ENCODE measurements at regions not wholly inside any gene's neighbourhood (a gene's known extent, or its start where the extent isn't known, plus 50 kb on each side); places are given as distances from the start of the nearest gene placed in this dataset.

DNA sequence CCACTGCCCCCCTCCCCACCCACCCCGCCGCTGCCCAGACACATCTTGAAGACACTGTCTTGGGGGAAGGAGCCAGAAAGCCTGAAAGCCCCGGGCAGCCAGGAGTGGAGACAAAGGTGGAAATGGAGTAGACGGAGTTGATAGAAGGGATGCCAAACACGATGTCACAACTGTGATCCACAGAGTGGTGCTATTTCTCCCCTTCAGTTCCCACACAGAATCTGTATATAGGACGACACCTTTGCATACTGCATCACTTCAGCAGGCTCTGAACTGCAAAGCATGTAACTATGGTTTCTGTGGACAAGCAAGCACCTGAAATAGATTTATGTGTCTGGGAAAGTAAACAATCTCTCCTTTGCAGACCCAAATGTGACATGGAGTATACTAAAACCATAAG lies 56.4 kb upstream of the F13A1 start:
- Histone ChIP-seq H3F3A (ENCODE audit: control insufficient read depth, insufficient read depth) (no peaks in the 10 kb centered on the region), H3K4me2 (ENCODE audit: low read length) (no peak overlapping the region), H3K79me2 (ENCODE audit: control insufficient read depth, low read length) (no peaks in the 10 kb centered on the region), H3K9me2 (replicated peaks; ENCODE audit: control insufficient read depth, low read length) (no peaks in the 10 kb centered on the region), H3K36me3 (ENCODE audit: control insufficient read depth, low read length) (no peaks in the 10 kb centered on the region), H4K20me1 (ENCODE audit: control insufficient read depth, insufficient read depth, low read depth, low read length) (no peaks in the 10 kb centered on the region), H3K27me3 (ENCODE audit: control insufficient read depth, low read length) (no peaks in the 10 kb centered on the region), H3K4me3 (ENCODE audit: low read length) (no peak overlapping the region), H3K27ac (ENCODE audit: low read depth, low read length) (no peak overlapping the region), H3K4me1 (ENCODE audit: control insufficient read depth, low read length) (peaks cover 7% of the 10 kb centered on the region), H3K9me3 (ENCODE audit: control insufficient read depth, insufficient read depth, low read length) (peaks cover 5% of the 10 kb centered on the region)
- no peak for TF ChIP-seq EZH2phosphoT487 (IDR thresholded peaks at IDR 0.05; ENCODE audit: borderline replicate concordance, low read length)

DNA sequence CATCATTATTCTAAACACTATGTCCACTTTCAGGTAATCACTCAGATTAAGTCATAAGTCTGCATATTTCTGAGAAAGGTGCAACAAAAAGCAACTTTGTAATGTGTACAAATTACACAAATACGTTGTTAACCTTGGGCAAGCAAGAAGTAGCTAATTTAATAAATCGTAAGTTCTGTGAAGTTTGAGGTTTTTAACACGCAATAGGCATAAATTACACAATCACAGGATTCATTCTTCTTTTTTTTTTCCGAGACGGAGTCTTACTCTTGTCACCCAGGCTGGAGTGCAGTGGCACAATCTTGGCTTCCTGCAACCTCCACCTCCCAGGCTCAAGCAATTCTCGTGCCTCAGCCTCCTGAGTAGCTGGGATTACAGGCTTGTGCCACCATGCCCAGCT lies 57.2 kb upstream of the F13A1 start:
- Histone ChIP-seq H3K27ac (ENCODE audit: low read depth, low read length) (no peak overlapping the region), H3K4me1 (ENCODE audit: control insufficient read depth, low read length) (peaks cover 7% of the 10 kb centered on the region), H3F3A (ENCODE audit: control insufficient read depth, insufficient read depth) (no peaks in the 10 kb centered on the region), H3K4me2 (ENCODE audit: low read length) (no peak overlapping the region), H3K9me2 (replicated peaks; ENCODE audit: control insufficient read depth, low read length) (no peaks in the 10 kb centered on the region), H3K27me3 (ENCODE audit: control insufficient read depth, low read length) (no peaks in the 10 kb centered on the region), H4K20me1 (ENCODE audit: control insufficient read depth, insufficient read depth, low read depth, low read length) (no peaks in the 10 kb centered on the region), H3K36me3 (ENCODE audit: control insufficient read depth, low read length) (no peaks in the 10 kb centered on the region), H3K4me3 (ENCODE audit: low read length) (no peak overlapping the region), H3K79me2 (ENCODE audit: control insufficient read depth, low read length) (no peaks in the 10 kb centered on the region), H3K9me3 (ENCODE audit: control insufficient read depth, insufficient read depth, low read length) (peaks cover 5% of the 10 kb centered on the region)
- no peak for TF ChIP-seq EZH2phosphoT487 (IDR thresholded peaks at IDR 0.05; ENCODE audit: borderline replicate concordance, low read length)
- TF ChIP-seq, protein P1, sequence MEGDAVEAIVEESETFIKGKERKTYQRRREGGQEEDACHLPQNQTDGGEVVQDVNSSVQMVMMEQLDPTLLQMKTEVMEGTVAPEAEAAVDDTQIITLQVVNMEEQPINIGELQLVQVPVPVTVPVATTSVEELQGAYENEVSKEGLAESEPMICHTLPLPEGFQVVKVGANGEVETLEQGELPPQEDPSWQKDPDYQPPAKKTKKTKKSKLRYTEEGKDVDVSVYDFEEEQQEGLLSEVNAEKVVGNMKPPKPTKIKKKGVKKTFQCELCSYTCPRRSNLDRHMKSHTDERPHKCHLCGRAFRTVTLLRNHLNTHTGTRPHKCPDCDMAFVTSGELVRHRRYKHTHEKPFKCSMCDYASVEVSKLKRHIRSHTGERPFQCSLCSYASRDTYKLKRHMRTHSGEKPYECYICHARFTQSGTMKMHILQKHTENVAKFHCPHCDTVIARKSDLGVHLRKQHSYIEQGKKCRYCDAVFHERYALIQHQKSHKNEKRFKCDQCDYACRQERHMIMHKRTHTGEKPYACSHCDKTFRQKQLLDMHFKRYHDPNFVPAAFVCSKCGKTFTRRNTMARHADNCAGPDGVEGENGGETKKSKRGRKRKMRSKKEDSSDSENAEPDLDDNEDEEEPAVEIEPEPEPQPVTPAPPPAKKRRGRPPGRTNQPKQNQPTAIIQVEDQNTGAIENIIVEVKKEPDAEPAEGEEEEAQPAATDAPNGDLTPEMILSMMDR (IDR thresholded peaks at IDR 0.05; ENCODE audit: low read depth, low read length, poor library complexity, severe bottlenecking): no peak

DNA sequence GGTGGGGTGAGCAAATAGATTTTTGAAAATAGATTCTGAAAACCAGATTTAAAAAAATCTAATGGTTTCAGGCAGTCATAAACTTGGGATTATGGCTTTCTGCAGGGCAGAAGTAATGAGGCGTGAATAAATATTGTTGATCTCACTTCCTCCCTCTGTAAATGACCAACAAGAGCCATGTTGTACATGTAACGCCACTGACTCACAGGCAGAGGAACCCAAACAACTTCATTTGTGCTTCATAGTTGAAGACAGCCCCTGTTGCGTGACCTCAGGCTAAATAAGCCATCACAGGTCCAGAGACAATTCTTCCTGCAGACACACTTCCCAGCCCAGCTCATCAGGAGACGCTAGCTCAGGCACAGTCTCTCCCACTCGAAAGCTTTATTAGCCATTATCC lies 59.1 kb upstream of the F13A1 start:
- Histone ChIP-seq H3K27me3 (ENCODE audit: control insufficient read depth, low read length) (no peaks in the 10 kb centered on the region), H3K27ac (ENCODE audit: low read depth, low read length) (no peak overlapping the region), H4K20me1 (ENCODE audit: control insufficient read depth, insufficient read depth, low read depth, low read length) (no peaks in the 10 kb centered on the region), H3K9me3 (ENCODE audit: control insufficient read depth, insufficient read depth, low read length) (no peaks in the 10 kb centered on the region; the same call in 1 of the 2 replicates), H3K4me3 (ENCODE audit: low read length) (no peak overlapping the region), H3K36me3 (ENCODE audit: control insufficient read depth, low read length) (no peaks in the 10 kb centered on the region), H3K9me2 (replicated peaks; ENCODE audit: control insufficient read depth, low read length) (no peaks in the 10 kb centered on the region), H3F3A (ENCODE audit: control insufficient read depth, insufficient read depth) (no peaks in the 10 kb centered on the region), H3K79me2 (ENCODE audit: control insufficient read depth, low read length) (no peaks in the 10 kb centered on the region), H3K4me2 (ENCODE audit: low read length) (no peak overlapping the region), H3K4me1 (ENCODE audit: control insufficient read depth, low read length) (peaks cover 12% of the 10 kb centered on the region)
- TF ChIP-seq EZH2phosphoT487 (IDR thresholded peaks at IDR 0.05; ENCODE audit: borderline replicate concordance, low read length): no peak
- TF ChIP-seq, protein P1 (IDR thresholded peaks at IDR 0.05; ENCODE audit: low read depth, low read length, poor library complexity, severe bottlenecking): no peak

DNA sequence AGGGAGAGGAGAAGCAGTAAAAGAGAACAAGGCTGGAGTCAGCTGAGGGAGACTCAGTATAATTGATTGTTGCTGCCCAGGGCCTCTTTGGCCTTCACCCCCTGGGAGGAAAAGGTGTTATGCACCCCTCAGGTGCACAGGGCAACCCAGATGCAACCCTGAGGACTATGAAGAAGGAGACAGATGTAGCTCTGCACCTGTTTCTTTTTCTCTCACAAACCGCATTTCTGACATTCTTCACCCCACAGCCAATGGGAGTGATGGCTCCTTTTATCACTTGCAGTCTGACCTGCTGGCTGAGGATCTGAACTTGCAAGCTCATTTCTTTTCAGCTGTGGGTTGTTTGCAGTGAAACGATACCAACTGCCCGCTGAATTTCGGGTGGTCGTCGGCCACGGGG lies 64.1 kb upstream of the F13A1 start:
- H3K27me3 ChIP-seq (ENCODE audit: control insufficient read depth, low read length): no peaks in the 10 kb centered on the region
- H3K4me1 ChIP-seq (ENCODE audit: control insufficient read depth, low read length): peaks cover 48% of the 10 kb centered on the region
- H3K9me2 ChIP-seq (replicated peaks; ENCODE audit: control insufficient read depth, low read length): no peaks in the 10 kb centered on the region
- H3K27ac ChIP-seq (ENCODE audit: low read depth, low read length): no peak overlapping the region
- H3K4me2 ChIP-seq (ENCODE audit: low read length): no peak overlapping the region
- no peaks in the 10 kb centered on the region for H4K20me1 ChIP-seq (ENCODE audit: control insufficient read depth, insufficient read depth, low read depth, low read length)
- no peaks in the 10 kb centered on the region for H3F3A ChIP-seq (ENCODE audit: control insufficient read depth, insufficient read depth)
- no peak overlapping the region for H3K4me3 ChIP-seq (ENCODE audit: low read length)
- H3K36me3 ChIP-seq (ENCODE audit: control insufficient read depth, low read length): no peaks in the 10 kb centered on the region
- no peaks in the 10 kb centered on the region for H3K79me2 ChIP-seq (ENCODE audit: control insufficient read depth, low read length)
- H3K9me3 ChIP-seq (ENCODE audit: control insufficient read depth, insufficient read depth, low read length): no peaks in the 10 kb centered on the region
- TF ChIP-seq, protein P1 (IDR thresholded peaks at IDR 0.05; ENCODE audit: low read depth, low read length, poor library complexity, severe bottlenecking): no peak
